GM23338 (cell line): ENCODE measurements at regions not wholly inside any gene's neighbourhood (a gene's known extent, or its start where the extent isn't known, plus 50 kb on each side); places are given as distances from the start of the nearest gene placed in this dataset.
"Not testable (repeated sequence)": the region's sequence is repeated elsewhere in the genome, so short reads cannot be mapped to it uniquely, and the experiment has no call there.

Experiments
- ATAC-seq: fragments of 200-7000 bp; cut with Tn5 transposase; 3 replicates; pipeline ENCODE4 v1.9.1; 2020
- DNase-seq: peaks from one replicate; pipeline ENCODE4 v3.0.0-alpha.2; 2015; ENCODE audit warnings: low spot score
- H2AFZ ChIP-seq: fragments of 200-600 bp; sonication (generic); 2 replicates; pipeline ENCODE4 v1.8.0; 2016; ENCODE audit warnings: antibody characterized with exemption, mild to moderate bottlenecking, moderate library complexity
- H3F3A ChIP-seq: fragments of 200-600 bp; sonication (generic); replicated peaks from 2 replicates; pipeline ENCODE4 v1.8.0; 2017; ENCODE audit warnings: antibody characterized with exemption, mixed run types, low read depth
- H3K27ac ChIP-seq: fragments of 200-600 bp; sonication (generic); 2 replicates; pipeline ENCODE4 v1.6.1; 2016; ENCODE audit warnings: low read depth
- H3K27me3 ChIP-seq: fragments of 200-600 bp; sonication (generic); 2 replicates; pipeline ENCODE4 v1.8.0; 2016; ENCODE audit warnings: mild to moderate bottlenecking, mixed run types, moderate library complexity; ENCODE audit not compliant: insufficient read depth
- H3K36me3 ChIP-seq: fragments of 200-600 bp; sonication (generic); 2 replicates; pipeline ENCODE4 v1.8.0; 2016; ENCODE audit warnings: mild to moderate bottlenecking; ENCODE audit not compliant: insufficient read depth
- H3K4me1 ChIP-seq: fragments of 200-600 bp; sonication (generic); 2 replicates; pipeline ENCODE4 v1.8.0; 2016; ENCODE audit warnings: mild to moderate bottlenecking, moderate library complexity; ENCODE audit not compliant: insufficient read depth
- H3K4me2 ChIP-seq: fragments of 200-600 bp; sonication (generic); 2 replicates; pipeline ENCODE4 v1.7.1; 2017; ENCODE audit warnings: mixed run types
- H3K4me3 ChIP-seq: fragments of 200-600 bp; sonication (generic); 2 replicates; pipeline ENCODE4 v1.6.1; 2016; ENCODE audit warnings: mixed run types
- H3K79me2 ChIP-seq: fragments of 200-600 bp; sonication (generic); replicated peaks from 2 replicates; pipeline ENCODE4 v1.8.0; 2017; ENCODE audit warnings: mild to moderate bottlenecking; ENCODE audit not compliant: insufficient read depth
- H3K9me2 ChIP-seq: fragments of 200-600 bp; sonication (generic); 2 replicates; pipeline ENCODE4 v1.8.0; 2017; ENCODE audit not compliant: insufficient read depth
- H4K20me1 ChIP-seq: fragments of 200-600 bp; sonication (generic); replicated peaks from 2 replicates; pipeline ENCODE4 v1.8.0; 2017; ENCODE audit warnings: mild to moderate bottlenecking; ENCODE audit not compliant: insufficient read depth
- H3K27ac Mint-ChIP-seq: 2 replicates; pipeline ENCODE4 v1.8.0; 2020; ENCODE audit warnings: inconsistent platforms, mild to moderate bottlenecking, moderate library complexity, mixed read lengths
- H3K27me3 Mint-ChIP-seq: 3 replicates; pipeline ENCODE4 v1.8.0; 2022; ENCODE audit warnings: low read depth, mild to moderate bottlenecking, moderate library complexity, mixed read lengths, inconsistent platforms; ENCODE audit not compliant: insufficient read depth, poor library complexity
- H3K36me3 Mint-ChIP-seq: 3 replicates; pipeline ENCODE4 v1.8.0; 2021; ENCODE audit warnings: low read depth, mild to moderate bottlenecking, inconsistent platforms, moderate library complexity, mixed read lengths
- H3K4me1 Mint-ChIP-seq: 3 replicates; pipeline ENCODE4 v1.8.0; 2020; ENCODE audit warnings: mild to moderate bottlenecking, inconsistent platforms, mixed read lengths
- H3K4me3 Mint-ChIP-seq: 3 replicates; pipeline ENCODE4 v1.8.0; 2021; ENCODE audit warnings: moderate library complexity, mild to moderate bottlenecking, inconsistent platforms, mixed read lengths
- H3K9me3 Mint-ChIP-seq: 3 replicates; pipeline ENCODE4 v1.8.0; 2020; ENCODE audit warnings: moderate library complexity, mild to moderate bottlenecking, inconsistent platforms, mixed read lengths
- CREB1 ChIP-seq: fragments of 250-450 bp; sonication (Bioruptor Pico); IDR thresholded peaks from 2 replicates; pipeline ENCODE4 v1.5.0; 2020; ENCODE audit warnings: low read depth, mild to moderate bottlenecking, moderate library complexity
- EZH2 ChIP-seq: fragments of 200-600 bp; sonication (generic); IDR thresholded peaks from one replicate; pipeline ENCODE4 v1.8.0; 2017; ENCODE audit warnings: antibody characterized with exemption, mild to moderate bottlenecking, low read depth; ENCODE audit not compliant: unreplicated experiment
- EZH2phosphoT487 ChIP-seq: fragments of 200-600 bp; sonication (generic); IDR thresholded peaks from one replicate; pipeline ENCODE4 v1.8.1; 2018; ENCODE audit warnings: antibody characterized with exemption; ENCODE audit not compliant: unreplicated experiment
- NANOG ChIP-seq: IDR thresholded peaks from 2 replicates; pipeline ENCODE4 v1.6.1; 2016; ENCODE audit warnings: antibody characterized with exemption, borderline replicate concordance
- POLR2AphosphoS5 ChIP-seq: IDR thresholded peaks from 2 replicates; pipeline ENCODE4 v1.6.1; 2016; ENCODE audit warnings: antibody characterized with exemption, low read depth
- STAT1 ChIP-seq: IDR thresholded peaks from one replicate; pipeline ENCODE4 v1.6.1; 2016; ENCODE audit warnings: antibody characterized with exemption; ENCODE audit not compliant: unreplicated experiment
- ZNF114 ChIP-seq: fragments of 250-450 bp; sonication (Bioruptor Pico); IDR thresholded peaks from 2 replicates; pipeline ENCODE4 v1.5.0; 2020; ENCODE audit warnings: mild to moderate bottlenecking, moderate library complexity
- ZNF331 ChIP-seq: fragments of 250-450 bp; sonication (Bioruptor Pico); IDR thresholded peaks from 2 replicates; pipeline ENCODE4 v1.5.0; 2020; ENCODE audit warnings: low read depth, mild to moderate bottlenecking, moderate library complexity
- TF ChIP-seq, protein P1 (sequence below): IDR thresholded peaks from 2 replicates; pipeline ENCODE4 v1.6.1; 2016; ENCODE audit warnings: antibody characterized with exemption
- TF ChIP-seq, protein P2 (sequence below), 2 experiments: fragments of 200-600 bp in 1 of 2; sonication (generic) in 1 of 2; conservative IDR thresholded peaks; 2 replicates each; pipeline versions ENCODE4 v1.5.1 to v1.6.1; 2016 to 2017; ENCODE audit warnings: antibody characterized with exemption in 2 of 2, low read depth in 2 of 2, mild to moderate bottlenecking in 2 of 2, moderate library complexity in 1 of 2
- TF ChIP-seq, protein P3 (sequence below): IDR thresholded peaks from one replicate; pipeline ENCODE4 v1.6.1; 2018; ENCODE audit warnings: antibody characterized with exemption; ENCODE audit not compliant: unreplicated experiment

DNA sequence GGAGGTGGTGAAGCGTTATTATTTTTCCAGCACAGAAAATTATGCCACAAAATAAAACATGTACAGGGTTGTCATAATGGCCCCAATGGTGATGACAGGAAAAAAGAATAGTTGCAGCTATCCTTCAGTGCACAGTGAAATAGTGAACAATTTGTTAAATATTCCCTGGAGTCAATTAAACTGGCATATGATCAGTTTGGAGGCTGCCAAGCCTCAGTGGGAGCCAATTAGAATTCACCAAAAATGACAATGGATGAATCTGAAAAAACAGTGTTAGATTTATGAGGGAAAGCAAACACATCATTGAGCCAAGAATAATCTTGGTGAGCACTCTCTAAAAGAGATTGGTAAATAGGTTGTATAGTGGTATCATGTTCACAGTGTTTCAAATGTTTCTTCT lies 146.3 kb downstream of the OTUD1 start (continued):
- TF ChIP-seq, protein P1, sequence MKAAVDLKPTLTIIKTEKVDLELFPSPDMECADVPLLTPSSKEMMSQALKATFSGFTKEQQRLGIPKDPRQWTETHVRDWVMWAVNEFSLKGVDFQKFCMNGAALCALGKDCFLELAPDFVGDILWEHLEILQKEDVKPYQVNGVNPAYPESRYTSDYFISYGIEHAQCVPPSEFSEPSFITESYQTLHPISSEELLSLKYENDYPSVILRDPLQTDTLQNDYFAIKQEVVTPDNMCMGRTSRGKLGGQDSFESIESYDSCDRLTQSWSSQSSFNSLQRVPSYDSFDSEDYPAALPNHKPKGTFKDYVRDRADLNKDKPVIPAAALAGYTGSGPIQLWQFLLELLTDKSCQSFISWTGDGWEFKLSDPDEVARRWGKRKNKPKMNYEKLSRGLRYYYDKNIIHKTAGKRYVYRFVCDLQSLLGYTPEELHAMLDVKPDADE = no peak

DNA sequence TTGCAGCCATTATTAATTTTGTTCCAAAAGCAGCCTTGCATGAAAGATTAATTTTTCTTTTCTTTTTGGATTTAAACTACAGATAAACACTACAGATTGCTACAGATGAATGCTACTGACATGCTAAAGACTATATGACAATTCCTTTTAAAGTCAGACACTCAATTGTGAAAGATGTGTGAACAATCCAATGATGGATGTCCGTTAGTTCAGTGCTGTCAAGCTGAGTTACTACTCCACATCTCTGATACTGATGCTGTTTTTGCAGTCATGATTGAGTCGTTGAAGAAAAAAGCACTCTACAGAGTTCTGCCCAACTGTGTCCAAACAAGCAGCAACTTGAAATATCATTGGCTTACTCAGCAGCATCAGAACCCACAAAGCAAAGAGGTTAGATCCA lies 146.8 kb downstream of the OTUD1 start:
- no peak overlapping the region for H3K4me3 ChIP-seq
- H3K36me3 ChIP-seq = no peaks in the 10 kb centered on the region
- DNase-seq (no peak), ATAC-seq (no peak)
- H3K9me2 ChIP-seq = 0 out of 2 replicates have a peak, but pooled peaks cover 7% of the 10 kb centered on the region
- no peaks in the 10 kb centered on the region for H3K4me1 Mint-ChIP-seq
- no peaks in the 10 kb centered on the region for H3K36me3 Mint-ChIP-seq
- H3K4me1 ChIP-seq = no peaks in the 10 kb centered on the region
- no peak overlapping the region for H2AFZ ChIP-seq
- no peak overlapping the region for H3K4me3 Mint-ChIP-seq
- H3K9me3 Mint-ChIP-seq = peaks cover 19% of the 10 kb centered on the region; the same call in 2 of the 3 replicates
- H3K27ac ChIP-seq = no peak overlapping the region
- H3K27me3 Mint-ChIP-seq = no peaks in the 10 kb centered on the region
- H3K27me3 ChIP-seq = no peaks in the 10 kb centered on the region
- H4K20me1 ChIP-seq = no peaks in the 10 kb centered on the region
- H3K27ac Mint-ChIP-seq = no peak overlapping the region
- TF ChIP-seq NANOG = no peak
- no peaks in the 10 kb centered on the region for H3K79me2 ChIP-seq
- no peaks in the 10 kb centered on the region for H3F3A ChIP-seq
- H3K4me2 ChIP-seq = no peak overlapping the region

DNA sequence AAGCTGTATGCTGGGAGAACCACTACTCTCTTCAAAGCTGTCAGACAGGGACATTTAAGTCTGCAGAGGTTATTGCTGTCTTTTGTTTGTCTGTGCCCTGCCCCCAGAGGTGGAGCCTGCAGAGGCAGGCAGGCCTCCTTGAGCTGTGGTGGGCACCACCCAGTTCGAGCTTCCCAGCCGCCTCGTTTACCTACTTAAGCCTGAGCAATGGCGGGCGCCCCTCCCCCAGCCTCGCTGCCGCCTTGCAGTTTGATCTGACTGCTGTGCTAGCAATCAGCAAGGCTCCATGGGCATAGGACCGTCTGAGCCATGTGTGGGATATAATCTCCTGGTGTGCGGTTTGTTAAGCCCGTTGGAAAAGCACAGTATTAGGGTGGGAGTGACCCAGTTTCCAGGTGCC lies 156.4 kb downstream of the OTUD1 start:
- not testable (repeated sequence) for ATAC-seq, DNase-seq, H3K27ac Mint-ChIP-seq

DNA sequence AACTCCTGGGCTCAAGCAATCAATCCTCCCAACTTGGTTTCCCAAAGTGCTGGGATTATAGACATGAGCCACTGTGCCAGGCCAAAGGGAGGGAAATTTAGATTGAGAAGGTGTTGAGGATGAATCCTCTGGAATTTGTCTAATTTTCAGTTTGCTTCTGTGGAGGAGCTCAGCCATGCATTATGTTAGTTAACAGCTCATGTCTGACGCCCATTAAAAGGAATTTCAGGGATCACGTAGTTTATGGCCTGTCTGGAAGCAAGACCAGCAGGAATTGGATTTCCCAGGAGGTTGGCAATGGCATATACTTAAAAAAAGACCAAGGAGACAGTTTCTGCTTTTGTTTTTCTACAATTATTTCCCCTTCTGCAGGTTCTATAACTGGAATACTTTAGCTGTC lies 165.7 kb downstream of the OTUD1 start:
- no peaks in the 10 kb centered on the region; the same call in 1 of the 2 replicates for H3K36me3 ChIP-seq
- H3K27ac ChIP-seq = no peak overlapping the region
- no peaks in the 10 kb centered on the region for H3K9me2 ChIP-seq
- no peaks in the 10 kb centered on the region for H3K79me2 ChIP-seq
- no peaks in the 10 kb centered on the region for H3K4me1 ChIP-seq
- Mint-ChIP-seq H3K4me1 (no peaks in the 10 kb centered on the region), H3K36me3 (peaks cover 3% of the 10 kb centered on the region; the same call in 1 of the 3 replicates), H3K27me3 (peaks cover 2% of the 10 kb centered on the region), H3K27ac (no peak overlapping the region), H3K4me3 (no peak overlapping the region), H3K9me3 (peaks cover 19% of the 10 kb centered on the region; the same call in 2 of the 3 replicates)
- no peaks in the 10 kb centered on the region for H3F3A ChIP-seq
- DNase-seq (no peak), ATAC-seq (no peak)
- H2AFZ ChIP-seq = no peak overlapping the region
- no peak overlapping the region for H3K4me2 ChIP-seq
- H3K4me3 ChIP-seq = no peak overlapping the region
- H3K27me3 ChIP-seq = no peaks in the 10 kb centered on the region
- H4K20me1 ChIP-seq = no peaks in the 10 kb centered on the region
- TF ChIP-seq, protein P2, sequence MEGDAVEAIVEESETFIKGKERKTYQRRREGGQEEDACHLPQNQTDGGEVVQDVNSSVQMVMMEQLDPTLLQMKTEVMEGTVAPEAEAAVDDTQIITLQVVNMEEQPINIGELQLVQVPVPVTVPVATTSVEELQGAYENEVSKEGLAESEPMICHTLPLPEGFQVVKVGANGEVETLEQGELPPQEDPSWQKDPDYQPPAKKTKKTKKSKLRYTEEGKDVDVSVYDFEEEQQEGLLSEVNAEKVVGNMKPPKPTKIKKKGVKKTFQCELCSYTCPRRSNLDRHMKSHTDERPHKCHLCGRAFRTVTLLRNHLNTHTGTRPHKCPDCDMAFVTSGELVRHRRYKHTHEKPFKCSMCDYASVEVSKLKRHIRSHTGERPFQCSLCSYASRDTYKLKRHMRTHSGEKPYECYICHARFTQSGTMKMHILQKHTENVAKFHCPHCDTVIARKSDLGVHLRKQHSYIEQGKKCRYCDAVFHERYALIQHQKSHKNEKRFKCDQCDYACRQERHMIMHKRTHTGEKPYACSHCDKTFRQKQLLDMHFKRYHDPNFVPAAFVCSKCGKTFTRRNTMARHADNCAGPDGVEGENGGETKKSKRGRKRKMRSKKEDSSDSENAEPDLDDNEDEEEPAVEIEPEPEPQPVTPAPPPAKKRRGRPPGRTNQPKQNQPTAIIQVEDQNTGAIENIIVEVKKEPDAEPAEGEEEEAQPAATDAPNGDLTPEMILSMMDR (conservative IDR thresholded peaks at IDR 0.05; ENCODE audit: low read depth in 2 of 2) = no peak
- TF ChIP-seq, protein P1 = no peak
- TF ChIP-seq CREB1 (CRISPR knock-in tag) = no peak
- TF ChIP-seq ZNF331 (CRISPR knock-in tag) = no peak
- no peak for TF ChIP-seq POLR2AphosphoS5
- TF ChIP-seq ZNF114 (CRISPR knock-in tag) = no peak
- TF ChIP-seq NANOG = no peak
- no peak for TF ChIP-seq EZH2
- TF ChIP-seq STAT1 = no peak
- no peak for TF ChIP-seq EZH2phosphoT487
- TF ChIP-seq, protein P3, sequence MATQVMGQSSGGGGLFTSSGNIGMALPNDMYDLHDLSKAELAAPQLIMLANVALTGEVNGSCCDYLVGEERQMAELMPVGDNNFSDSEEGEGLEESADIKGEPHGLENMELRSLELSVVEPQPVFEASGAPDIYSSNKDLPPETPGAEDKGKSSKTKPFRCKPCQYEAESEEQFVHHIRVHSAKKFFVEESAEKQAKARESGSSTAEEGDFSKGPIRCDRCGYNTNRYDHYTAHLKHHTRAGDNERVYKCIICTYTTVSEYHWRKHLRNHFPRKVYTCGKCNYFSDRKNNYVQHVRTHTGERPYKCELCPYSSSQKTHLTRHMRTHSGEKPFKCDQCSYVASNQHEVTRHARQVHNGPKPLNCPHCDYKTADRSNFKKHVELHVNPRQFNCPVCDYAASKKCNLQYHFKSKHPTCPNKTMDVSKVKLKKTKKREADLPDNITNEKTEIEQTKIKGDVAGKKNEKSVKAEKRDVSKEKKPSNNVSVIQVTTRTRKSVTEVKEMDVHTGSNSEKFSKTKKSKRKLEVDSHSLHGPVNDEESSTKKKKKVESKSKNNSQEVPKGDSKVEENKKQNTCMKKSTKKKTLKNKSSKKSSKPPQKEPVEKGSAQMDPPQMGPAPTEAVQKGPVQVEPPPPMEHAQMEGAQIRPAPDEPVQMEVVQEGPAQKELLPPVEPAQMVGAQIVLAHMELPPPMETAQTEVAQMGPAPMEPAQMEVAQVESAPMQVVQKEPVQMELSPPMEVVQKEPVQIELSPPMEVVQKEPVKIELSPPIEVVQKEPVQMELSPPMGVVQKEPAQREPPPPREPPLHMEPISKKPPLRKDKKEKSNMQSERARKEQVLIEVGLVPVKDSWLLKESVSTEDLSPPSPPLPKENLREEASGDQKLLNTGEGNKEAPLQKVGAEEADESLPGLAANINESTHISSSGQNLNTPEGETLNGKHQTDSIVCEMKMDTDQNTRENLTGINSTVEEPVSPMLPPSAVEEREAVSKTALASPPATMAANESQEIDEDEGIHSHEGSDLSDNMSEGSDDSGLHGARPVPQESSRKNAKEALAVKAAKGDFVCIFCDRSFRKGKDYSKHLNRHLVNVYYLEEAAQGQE = no peak

More for the DNA sequence above, 156.4 kb downstream of the OTUD1 start:
- H3K27me3 ChIP-seq, H3K4me3 ChIP-seq, H3K27ac ChIP-seq, H3K4me3 Mint-ChIP-seq, H3K79me2 ChIP-seq, H2AFZ ChIP-seq, H4K20me1 ChIP-seq, H3K4me1 Mint-ChIP-seq, H3K36me3 ChIP-seq, H3K4me2 ChIP-seq, H3K4me1 ChIP-seq, H3K9me2 ChIP-seq, H3K27me3 Mint-ChIP-seq, H3F3A ChIP-seq: not testable (repeated sequence)
- Mint-ChIP-seq H3K9me3 (peaks cover 88% of the 10 kb centered on the region), H3K36me3 (peaks cover 41% of the 10 kb centered on the region)
